A549 (cell line): ENCODE measurements at regions not wholly inside any gene's neighbourhood (a gene's known extent, or its start where the extent isn't known, plus 50 kb on each side); places are given as distances from the start of the nearest gene placed in this dataset.

Source experiments
- BHLHE40 ChIP-seq: IDR thresholded peaks from 2 replicates; pipeline ENCODE4 v1.6.1; 2012; ENCODE audit warnings: low read depth, low read length, inconsistent platforms
- RAD21 ChIP-seq, 2 experiments: fragments of >200 bp in 1 of 2; sonication (Bioruptor Twin) in 1 of 2; formaldehyde crosslinking in 1 of 2; IDR thresholded peaks in 1 of 2; conservative IDR thresholded peaks in 1 of 2; 2 replicates in 1 of 2; 3 replicates in 1 of 2; pipeline ENCODE4 v1.6.1; 2012 to 2018; ENCODE audit warnings: inconsistent platforms in 1 of 2
- RFX5 ChIP-seq: fragments of 450-650 bp; IDR thresholded peaks from 2 replicates; pipeline ENCODE4 v1.7.1; 2014; ENCODE audit warnings: antibody characterized with exemption, mild to moderate bottlenecking, moderate library complexity

- TF ChIP-seq RFX5 (no peak), BHLHE40 (no peak), RAD21 (conservative IDR thresholded peaks at IDR 0.05 in 1 of 2, IDR thresholded peaks at IDR 0.05 in 1 of 2) (no peak)
These were observed 129.5 kb upstream of the KLF3 start for GRCh38 chr4:38534344-38535045.
